Pancreas (tissue), 10 donors: ENCODE measurements at regions not wholly inside any gene's neighbourhood (a gene's known extent, or its start where the extent isn't known, plus 50 kb on each side); places are given as distances from the start of the nearest gene placed in this dataset.
"Not testable (repeated sequence)": the region's sequence is repeated elsewhere in the genome, so short reads cannot be mapped to it uniquely, and the experiment has no call there.

Source experiments
- ATAC-seq, 4 donors: fragments of 200-7000 bp; cut with Tn5 transposase; one replicate each; pipeline versions ENCODE4 v1.8.0 to v1.9.1; 2020; ENCODE audit warnings: mild to moderate bottlenecking in 4 of 4, moderate library complexity in 4 of 4
- DNase-seq, 6 donors: peaks; one replicate each; pipeline ENCODE4 v3.0.0-alpha.2; 2020
- FAIRE-seq: peaks from 2 replicates; lab custom pipeline; 2012; peaks lifted over from hg19 to GRCh38; lab: Jason Lieb, UNC
- H3K27ac ChIP-seq, 4 donors: fragments of 200-600 bp; sonication (generic); 1 replicate in 3 of 4; 2 replicates in 1 of 4; pipeline versions ENCODE4 v1.5.0 to v1.8.0; 2020
- H3K27me3 ChIP-seq, 4 donors: fragments of 200-600 bp; one replicate each; pipeline ENCODE4 v1.8.0; 2021
- H3K36me3 ChIP-seq, 3 donors: fragments of 200-600 bp; sonication (generic) in 1 of 3; one replicate each; pipeline versions ENCODE4 v1.5.0 to v1.8.0; 2020 to 2021
- H3K4me1 ChIP-seq, 3 donors: fragments of 200-600 bp; one replicate each; pipeline ENCODE4 v1.8.0; 2021
- H3K4me3 ChIP-seq, 4 donors: fragments of 200-600 bp; sonication (generic) in 2 of 4; one replicate each; pipeline versions ENCODE4 v1.5.0 to v1.8.0; 2020 to 2021
- H3K9me3 ChIP-seq, 4 donors: fragments of 200-600 bp; one replicate each; pipeline ENCODE4 v1.8.0; 2021
- WGBS, 2 donors: extraction: QIAGEN DNeasy Blood & Tissue Kit; methylation state at CpG; one replicate each; pipeline ENCODE4 v1.1.7; 2013; 5-methylcytosine and 5-hydroxymethylcytosine counted together
- intact Hi-C, 3 donors: fragments of 100-400 bp; cut with DNase I; formaldehyde crosslinking; loops; one replicate each; pipeline versions ENCODE4 v1.11.1 to v1.14.2; 2022
- TF ChIP-seq, protein P1 (sequence below), 4 donors: fragments of 200-600 bp; sonication (generic) in 3 of 4; IDR thresholded peaks; one replicate each; pipeline versions ENCODE4 v1.5.0 to v1.8.0; 2021; ENCODE audit warnings: antibody characterized with exemption in 4 of 4
- donor health status: healthy with polysubstance abuse.
- donor health status: DM: no; HTN: no; CAD: no; lungs with moderate emphysema.
- donor health status: DM: no; HTN: no; CAD: no.
- donor health status: control.
- donor health status: control.
- donor health status: Bipolar disorder and iron deficiency.
- donor health status: DM: yes; HTN: yes; CAD: no.
- donor health status: DM: no; HTN: no; CAD: no.
- donor health status: DM: no; HTN: no; CAD: no.
- donor health status: DM: yes; HTN: yes; CAD: no.

DNA sequence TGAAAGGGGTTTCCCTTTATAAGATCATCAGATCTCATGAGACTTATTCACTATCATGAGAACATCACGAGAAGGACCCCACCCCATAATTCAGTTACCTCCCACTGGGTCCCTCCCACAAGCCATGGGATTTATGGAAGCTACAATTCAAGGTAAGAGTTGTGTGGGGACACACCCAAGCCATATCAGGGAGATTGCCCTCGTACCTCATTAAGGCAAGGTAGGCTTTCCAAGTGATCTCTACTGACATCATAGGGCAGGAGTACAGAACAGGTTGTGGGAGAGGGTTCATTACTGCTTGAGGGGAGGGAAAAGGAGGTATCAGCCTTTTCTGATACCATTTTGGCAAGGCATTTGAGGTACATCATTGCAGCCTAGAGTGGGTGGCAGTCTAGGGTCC is 524.6 kb downstream of the PRKD1 start:
- intact Hi-C loops: no loop called here
- Histone ChIP-seq H3K36me3 (no peaks in the 10 kb centered on the region), H3K9me3 (no peaks in the 10 kb centered on the region), H3K4me1 (no peaks in the 10 kb centered on the region), H3K27ac (no peak overlapping the region), H3K27me3 (no peaks in the 10 kb centered on the region), H3K4me3 (no peak overlapping the region)
- no peak for DNase-seq
- ATAC-seq: no peak
- no peak for FAIRE-seq
- TF ChIP-seq, protein P1, sequence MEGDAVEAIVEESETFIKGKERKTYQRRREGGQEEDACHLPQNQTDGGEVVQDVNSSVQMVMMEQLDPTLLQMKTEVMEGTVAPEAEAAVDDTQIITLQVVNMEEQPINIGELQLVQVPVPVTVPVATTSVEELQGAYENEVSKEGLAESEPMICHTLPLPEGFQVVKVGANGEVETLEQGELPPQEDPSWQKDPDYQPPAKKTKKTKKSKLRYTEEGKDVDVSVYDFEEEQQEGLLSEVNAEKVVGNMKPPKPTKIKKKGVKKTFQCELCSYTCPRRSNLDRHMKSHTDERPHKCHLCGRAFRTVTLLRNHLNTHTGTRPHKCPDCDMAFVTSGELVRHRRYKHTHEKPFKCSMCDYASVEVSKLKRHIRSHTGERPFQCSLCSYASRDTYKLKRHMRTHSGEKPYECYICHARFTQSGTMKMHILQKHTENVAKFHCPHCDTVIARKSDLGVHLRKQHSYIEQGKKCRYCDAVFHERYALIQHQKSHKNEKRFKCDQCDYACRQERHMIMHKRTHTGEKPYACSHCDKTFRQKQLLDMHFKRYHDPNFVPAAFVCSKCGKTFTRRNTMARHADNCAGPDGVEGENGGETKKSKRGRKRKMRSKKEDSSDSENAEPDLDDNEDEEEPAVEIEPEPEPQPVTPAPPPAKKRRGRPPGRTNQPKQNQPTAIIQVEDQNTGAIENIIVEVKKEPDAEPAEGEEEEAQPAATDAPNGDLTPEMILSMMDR (IDR thresholded peaks at IDR 0.05): no peak
- 39 to 50% methylated on average over 2 of the region's 2 CpGs for WGBS, 2 donors

DNA sequence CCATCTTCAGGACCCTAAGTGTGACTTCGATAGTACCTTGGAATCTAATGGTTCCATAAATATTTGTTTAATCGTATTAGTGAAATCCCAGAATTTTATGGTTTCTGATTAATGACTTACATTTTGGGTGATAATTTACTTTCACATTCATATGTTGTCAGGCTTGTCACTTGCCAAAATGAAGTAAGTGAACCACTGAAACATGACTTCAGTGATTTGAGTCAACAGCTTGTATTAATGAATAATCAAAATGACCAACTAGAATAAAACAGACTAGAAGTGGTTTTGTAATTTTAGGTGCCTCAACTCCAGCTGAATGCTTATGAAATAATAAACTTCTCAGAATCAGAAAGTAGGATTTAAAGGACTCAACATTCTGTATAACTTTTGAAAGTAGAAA is 517.1 kb downstream of the PRKD1 start:
- Histone ChIP-seq H3K27ac (no peak overlapping the region), H3K27me3 (no peaks in the 10 kb centered on the region), H3K9me3 (no peaks in the 10 kb centered on the region), H3K4me3 (no peak overlapping the region), H3K4me1 (no peaks in the 10 kb centered on the region), H3K36me3 (no peaks in the 10 kb centered on the region)
- FAIRE-seq (no peak), ATAC-seq (no peak), DNase-seq (no peak)
- TF ChIP-seq, protein P1 (IDR thresholded peaks at IDR 0.05): no peak
- intact Hi-C loops: no loop called here
- 7 to 9% methylated on average over 2 of the region's 2 CpGs for WGBS, 2 donors

DNA sequence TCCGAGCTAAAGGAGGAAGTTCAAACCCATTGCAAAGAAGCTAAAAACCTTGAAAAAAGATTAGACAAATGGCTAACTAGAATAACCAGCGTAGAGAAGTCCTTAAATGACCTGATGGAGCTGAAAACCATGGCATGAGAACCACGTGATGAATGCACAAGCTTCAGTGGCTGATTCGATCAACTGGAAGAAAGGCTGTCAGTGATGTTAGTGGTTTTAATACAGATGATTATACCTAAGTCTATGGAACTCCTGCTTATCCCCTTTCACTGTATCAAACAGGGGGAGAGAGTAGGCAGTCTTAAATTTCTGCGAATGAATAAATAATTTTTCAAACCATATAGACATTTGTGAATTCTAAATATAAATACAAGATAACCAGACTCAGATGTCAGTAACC is 512.7 kb downstream of the PRKD1 start:
- H3K27ac ChIP-seq, H3K4me1 ChIP-seq, H3K9me3 ChIP-seq, intact Hi-C loops, ATAC-seq, FAIRE-seq, H3K36me3 ChIP-seq, DNase-seq, H3K4me3 ChIP-seq, H3K27me3 ChIP-seq: not testable (repeated sequence)
- WGBS, 2 donors: 48 to 65% methylated on average over 5 of the region's 5 CpGs

DNA sequence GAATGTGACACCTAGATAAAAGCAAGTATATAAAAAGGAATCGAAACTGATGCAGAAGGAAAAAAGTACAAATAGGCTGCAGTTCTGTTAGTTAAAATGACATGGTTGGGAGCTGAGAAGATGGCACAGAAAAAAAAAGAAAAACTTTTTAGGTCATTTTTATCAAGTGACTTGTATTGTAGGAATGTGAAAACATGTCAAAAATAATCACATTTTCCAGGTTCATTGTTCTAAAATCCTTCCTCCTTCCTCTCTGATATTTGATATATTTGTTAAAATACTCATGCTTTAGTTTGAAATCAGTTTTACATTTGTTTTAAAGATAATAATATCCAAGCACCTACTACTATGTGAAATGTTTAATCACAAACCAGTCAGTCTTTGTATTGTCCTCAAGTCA is 507.9 kb downstream of the PRKD1 start:
- no peaks in the 10 kb centered on the region for H3K27me3 ChIP-seq
- no peak overlapping the region for H3K4me3 ChIP-seq
- no peaks in the 10 kb centered on the region for H3K36me3 ChIP-seq
- intact Hi-C loops: no loop called here
- TF ChIP-seq, protein P1 (IDR thresholded peaks at IDR 0.05): no peak
- no peak for ATAC-seq
- H3K9me3 ChIP-seq: no peaks in the 10 kb centered on the region
- no peak for DNase-seq
- no peaks in the 10 kb centered on the region for H3K4me1 ChIP-seq
- WGBS, 2 donors: 35 to 58% methylated on average over 1 of the region's 1 CpG
- no peak for FAIRE-seq
- no peak overlapping the region for H3K27ac ChIP-seq

DNA sequence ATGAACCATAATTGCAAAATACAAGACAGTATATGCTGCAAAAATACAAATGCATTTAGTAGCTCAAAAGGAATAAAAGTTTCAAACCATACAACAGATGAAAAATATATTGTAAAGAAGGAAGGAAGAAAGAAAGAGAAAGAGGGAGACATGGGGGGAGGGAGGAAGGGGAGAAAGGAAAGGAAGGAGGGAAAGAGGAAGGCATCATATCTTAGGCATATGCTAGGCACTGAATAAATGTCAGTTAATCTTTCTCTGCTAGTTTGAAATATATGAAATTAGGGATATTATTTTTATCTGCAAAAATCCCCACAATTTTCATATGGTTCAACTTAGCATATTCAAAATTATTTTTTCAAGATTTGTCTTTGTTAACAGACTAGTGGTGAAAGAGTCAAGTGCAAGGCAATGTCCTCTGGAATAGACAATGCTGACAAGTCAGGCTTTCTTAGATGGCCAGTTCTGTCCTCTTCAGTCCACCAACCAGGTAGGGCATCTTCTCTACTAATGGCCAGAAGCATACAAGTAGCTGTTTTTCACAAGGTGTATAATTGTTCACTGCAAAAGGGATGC is 506.4 kb downstream of the PRKD1 start:
- Histone ChIP-seq H3K36me3 (no peaks in the 10 kb centered on the region), H3K27ac (no peak overlapping the region), H3K4me1 (no peaks in the 10 kb centered on the region), H3K27me3 (no peaks in the 10 kb centered on the region), H3K4me3 (no peak overlapping the region), H3K9me3 (no peaks in the 10 kb centered on the region)
- no peak for ATAC-seq
- FAIRE-seq: no peak
- TF ChIP-seq, protein P1 (IDR thresholded peaks at IDR 0.05): peak in 1 of 4 donors; percentile 3
- intact Hi-C loops: no loop called here
- DNase-seq: no peak
